MM.1S (cell line): ENCODE measurements at regions not wholly inside any gene's neighbourhood (a gene's known extent, or its start where the extent isn't known, plus 50 kb on each side); places are given as distances from the start of the nearest gene placed in this dataset.

Experiments used
- DNase-seq: peaks from one replicate; pipeline ENCODE4 v3.0.0-alpha.2; 2015
- H2AFZ ChIP-seq: fragments of 300-600 bp; sonication (generic); 2 replicates; pipeline ENCODE4 v1.6.0; 2016; ENCODE audit warnings: antibody characterized with exemption, low read length
- H3F3A ChIP-seq: fragments of 300-600 bp; sonication (generic); 2 replicates; pipeline ENCODE4 v1.6.1; 2016; ENCODE audit warnings: mild to moderate bottlenecking, antibody characterized with exemption, low read length, moderate library complexity, mixed read lengths; ENCODE audit not compliant: insufficient read depth
- H3K27ac ChIP-seq: fragments of 300-600 bp; sonication (generic); 2 replicates; pipeline ENCODE4 v1.5.1; 2016; ENCODE audit warnings: mild to moderate bottlenecking, low read length
- H3K27me3 ChIP-seq: fragments of 300-600 bp; sonication (generic); replicated peaks from 2 replicates; pipeline ENCODE4 v1.6.0; 2016; ENCODE audit warnings: low read length; ENCODE audit not compliant: insufficient read depth
- H3K36me3 ChIP-seq: fragments of 300-600 bp; sonication (generic); replicated peaks from 2 replicates; pipeline ENCODE4 v1.6.1; 2016; ENCODE audit warnings: mild to moderate bottlenecking, low read length, mixed read lengths; ENCODE audit not compliant: insufficient read depth
- H3K4me1 ChIP-seq: fragments of 300-600 bp; sonication (generic); 2 replicates; pipeline ENCODE4 v1.6.1; 2016; ENCODE audit warnings: low read length, mixed read lengths
- H3K4me2 ChIP-seq: fragments of 300-600 bp; sonication (generic); 2 replicates; pipeline ENCODE4 v1.6.0; 2016; ENCODE audit warnings: low read depth, low read length
- H3K4me3 ChIP-seq: fragments of 300-600 bp; sonication (generic); 2 replicates; pipeline ENCODE4 v1.5.1; 2016; ENCODE audit warnings: low read length, mixed read lengths
- H3K79me2 ChIP-seq: fragments of 300-600 bp; sonication (generic); 2 replicates; pipeline ENCODE4 v1.6.1; 2016; ENCODE audit warnings: mixed run types, low read length, mixed read lengths
- H3K9ac ChIP-seq: fragments of 300-600 bp; sonication (generic); 2 replicates; pipeline ENCODE4 v1.6.1; 2016; ENCODE audit warnings: low read length, mixed read lengths
- H3K9me2 ChIP-seq: fragments of 300-600 bp; sonication (generic); replicated peaks from 2 replicates; pipeline ENCODE4 v1.6.1; 2016; ENCODE audit warnings: mild to moderate bottlenecking, low read length, mixed read lengths; ENCODE audit not compliant: insufficient read depth
- H3K9me3 ChIP-seq: fragments of 300-600 bp; sonication (generic); replicated peaks from 2 replicates; pipeline ENCODE4 v1.6.1; 2016; ENCODE audit warnings: mild to moderate bottlenecking, low read length, mixed read lengths; ENCODE audit not compliant: insufficient read depth
- H4K20me1 ChIP-seq: fragments of 300-600 bp; sonication (generic); 2 replicates; pipeline ENCODE4 v1.6.1; 2016; ENCODE audit warnings: mild to moderate bottlenecking, low read length, moderate library complexity, mixed read lengths; ENCODE audit not compliant: insufficient read depth
- CTCF ChIP-seq: fragments of 300-600 bp; sonication (generic); IDR thresholded peaks from 2 replicates; pipeline ENCODE4 v1.5.1; 2016; ENCODE audit warnings: antibody characterized with exemption, low read length, mixed read lengths
- EZH2 ChIP-seq: fragments of 300-600 bp; sonication (generic); optimal IDR thresholded peaks from 2 replicates; pipeline ENCODE3; 2017; ENCODE audit warnings: low read depth, mild to moderate bottlenecking, antibody characterized with exemption, low read length, mixed read lengths
- EZH2phosphoT487 ChIP-seq: fragments of 300-600 bp; sonication (generic); IDR thresholded peaks from 2 replicates; pipeline ENCODE4 v1.6.1; 2018; ENCODE audit warnings: antibody characterized with exemption, low read length

GRCh38 chr13:40191186-40191980 is 475.1 kb downstream of the FOXO1 start:
- H3K4me2 ChIP-seq, result no peak overlapping the region
- H3K9ac ChIP-seq, result no peak overlapping the region
- H3K27ac ChIP-seq, result no peak overlapping the region

GRCh38 chr13:40192452-40192851 is 474.0 kb downstream of the FOXO1 start:
- no peak overlapping the region for H3K9ac ChIP-seq
- TF ChIP-seq EZH2phosphoT487 (no peak), EZH2 (no peak), CTCF (no peak)
- no peaks in the 10 kb centered on the region for H3K9me3 ChIP-seq
- no peak overlapping the region for H3K27ac ChIP-seq
- H3K36me3 ChIP-seq, result no peaks in the 10 kb centered on the region
- no peaks in the 10 kb centered on the region for H3K9me2 ChIP-seq
- H3F3A ChIP-seq, result no peaks in the 10 kb centered on the region
- no peaks in the 10 kb centered on the region for H3K4me1 ChIP-seq
- H3K4me3 ChIP-seq, result no peak overlapping the region
- no peaks in the 10 kb centered on the region for H4K20me1 ChIP-seq
- no peak overlapping the region for H3K4me2 ChIP-seq
- DNase-seq, result no peak
- H3K27me3 ChIP-seq, result no peaks in the 10 kb centered on the region
- H2AFZ ChIP-seq, result no peak overlapping the region
- H3K79me2 ChIP-seq, result no peaks in the 10 kb centered on the region

More at GRCh38 chr13:40191186-40191980, 475.1 kb downstream of the FOXO1 start:
- Histone ChIP-seq H3K4me1 (no peaks in the 10 kb centered on the region), H3K79me2 (no peaks in the 10 kb centered on the region), H2AFZ (no peak overlapping the region), H3F3A (no peaks in the 10 kb centered on the region), H3K4me3 (no peak overlapping the region), H3K36me3 (no peaks in the 10 kb centered on the region), H3K9me3 (no peaks in the 10 kb centered on the region), H4K20me1 (no peaks in the 10 kb centered on the region), H3K27me3 (no peaks in the 10 kb centered on the region), H3K9me2 (no peaks in the 10 kb centered on the region)
- DNase-seq, result no peak
- TF ChIP-seq EZH2phosphoT487 (no peak), CTCF (no peak), EZH2 (no peak)

GRCh38 chr13:40192858-40193257 is 473.6 kb downstream of the FOXO1 start:
- no peaks in the 10 kb centered on the region for H3K9me3 ChIP-seq
- H3K4me1 ChIP-seq, result no peaks in the 10 kb centered on the region
- no peak for TF ChIP-seq CTCF
- no peak for TF ChIP-seq EZH2phosphoT487
- TF ChIP-seq EZH2, result no peak
- no peak overlapping the region for H3K27ac ChIP-seq
- H3F3A ChIP-seq, result no peaks in the 10 kb centered on the region
- no peak overlapping the region for H3K9ac ChIP-seq
- H3K79me2 ChIP-seq, result no peaks in the 10 kb centered on the region
- DNase-seq, result no peak
- H2AFZ ChIP-seq, result no peak overlapping the region
- no peaks in the 10 kb centered on the region for H3K27me3 ChIP-seq
- H3K4me2 ChIP-seq, result no peak overlapping the region
- H3K9me2 ChIP-seq, result no peaks in the 10 kb centered on the region
- no peaks in the 10 kb centered on the region for H3K36me3 ChIP-seq
- H3K4me3 ChIP-seq, result no peak overlapping the region
- H4K20me1 ChIP-seq, result no peaks in the 10 kb centered on the region
